H9 (cell line): ENCODE measurements at regions not wholly inside any gene's neighbourhood (a gene's known extent, or its start where the extent isn't known, plus 50 kb on each side); places are given as distances from the start of the nearest gene placed in this dataset.

Experiments used
- DNase-seq: peaks from one replicate; pipeline ENCODE4 v3.0.0-alpha.2; 2017
- H2AFZ ChIP-seq: one replicate; pipeline ENCODE4 v1.6.1; 2013; ENCODE audit warnings: mild to moderate bottlenecking, low read length, control low read depth, moderate library complexity
- H2AK5ac ChIP-seq: 2 replicates; pipeline ENCODE4 v1.6.1; 2013; ENCODE audit warnings: low read length, control low read depth, mixed read lengths; ENCODE audit not compliant: insufficient read length
- H2BK120ac ChIP-seq: one replicate; pipeline ENCODE4 v1.6.1; 2013; ENCODE audit warnings: low read depth, mild to moderate bottlenecking, low read length, control low read depth, inconsistent platforms; ENCODE audit not compliant: poor library complexity, severe bottlenecking
- H2BK12ac ChIP-seq: 2 replicates; pipeline ENCODE4 v1.6.1; 2013; ENCODE audit warnings: low read length, control low read depth, mixed read lengths, low read depth; ENCODE audit not compliant: insufficient read length
- H2BK15ac ChIP-seq: 2 replicates; pipeline ENCODE4 v1.6.1; 2013; ENCODE audit warnings: low read depth, low read length, control low read depth
- H2BK20ac ChIP-seq: one replicate; pipeline ENCODE4 v1.6.1; 2013; ENCODE audit warnings: low read depth, mild to moderate bottlenecking, low read length, control low read depth, inconsistent platforms; ENCODE audit not compliant: poor library complexity, severe bottlenecking
- H2BK5ac ChIP-seq: 2 replicates; pipeline ENCODE4 v1.6.1; 2013; ENCODE audit warnings: low read length, control low read depth, mixed read lengths; ENCODE audit not compliant: insufficient read length
- H3K14ac ChIP-seq: 2 replicates; pipeline ENCODE4 v1.6.1; 2013; ENCODE audit warnings: low read length, control low read depth; ENCODE audit not compliant: insufficient read depth
- H3K18ac ChIP-seq: 2 replicates; pipeline ENCODE4 v1.6.1; 2013; ENCODE audit warnings: low read depth, mild to moderate bottlenecking, mixed read lengths, low read length, control low read depth; ENCODE audit not compliant: insufficient read length
- H3K23ac ChIP-seq: 2 replicates; pipeline ENCODE4 v1.6.1; 2013; ENCODE audit warnings: low read length, control low read depth, mixed read lengths, low read depth; ENCODE audit not compliant: insufficient read length
- H3K23me2 ChIP-seq: 2 replicates; pipeline ENCODE4 v1.6.1; 2013; ENCODE audit warnings: low read depth, mild to moderate bottlenecking, mixed read lengths, low read length, control low read depth; ENCODE audit not compliant: insufficient read length, poor library complexity, severe bottlenecking
- H3K27ac ChIP-seq: 2 replicates; pipeline ENCODE4 v1.5.1; 2013; ENCODE audit warnings: low read length, control low read depth, mixed read lengths, low read depth; ENCODE audit not compliant: insufficient read length
- H3K27me3 ChIP-seq: 2 replicates; pipeline ENCODE4 v1.6.1; 2013; ENCODE audit warnings: low read length, control low read depth, inconsistent platforms; ENCODE audit not compliant: insufficient read depth
- H3K4ac ChIP-seq: 2 replicates; pipeline ENCODE4 v1.6.1; 2013; ENCODE audit warnings: low read depth, mild to moderate bottlenecking, control low read depth, inconsistent platforms, low read length, moderate library complexity
- H3K4me1 ChIP-seq: 2 replicates; pipeline ENCODE4 v1.6.1; 2013; ENCODE audit warnings: low read length, control low read depth, inconsistent platforms; ENCODE audit not compliant: insufficient read depth
- H3K4me2 ChIP-seq: 2 replicates; pipeline ENCODE4 v1.6.1; 2013; ENCODE audit warnings: low read length, control low read depth, mixed read lengths; ENCODE audit not compliant: insufficient read length, insufficient read depth
- H3K56ac ChIP-seq: 2 replicates; pipeline ENCODE4 v1.6.1; 2013; ENCODE audit warnings: low read depth, mild to moderate bottlenecking, mixed read lengths, low read length, control low read depth; ENCODE audit not compliant: insufficient read length
- H3K79me1 ChIP-seq: 2 replicates; pipeline ENCODE4 v1.6.1; 2013; ENCODE audit warnings: low read depth, mild to moderate bottlenecking, moderate library complexity, low read length, control low read depth, inconsistent platforms; ENCODE audit not compliant: insufficient read depth, poor library complexity, severe bottlenecking
- H3K79me2 ChIP-seq: 2 replicates; pipeline ENCODE4 v1.6.1; 2013; ENCODE audit warnings: low read length, control low read depth, inconsistent platforms; ENCODE audit not compliant: insufficient read depth
- H3K9ac ChIP-seq: 2 replicates; pipeline ENCODE4 v1.6.1; 2013; ENCODE audit warnings: low read length, control low read depth, mixed read lengths; ENCODE audit not compliant: insufficient read length; ENCODE audit errors: extremely low read depth
- H3K9me3 ChIP-seq: one replicate; pipeline ENCODE4 v1.6.1; 2013; ENCODE audit warnings: low read depth, low read length, inconsistent platforms; ENCODE audit not compliant: control insufficient read depth
- H3T11ph ChIP-seq: one replicate; pipeline ENCODE4 v1.6.1; 2013; ENCODE audit warnings: mild to moderate bottlenecking, low read length, control low read depth, inconsistent platforms
- H4K20me1 ChIP-seq: one replicate; pipeline ENCODE4 v1.6.1; 2013; ENCODE audit not compliant: control insufficient read depth, insufficient read length, insufficient read depth
- H4K5ac ChIP-seq: 2 replicates; pipeline ENCODE4 v1.6.1; 2013; ENCODE audit warnings: low read depth, mild to moderate bottlenecking, mixed read lengths, low read length, control low read depth; ENCODE audit not compliant: insufficient read length
- H4K8ac ChIP-seq: replicated peaks from 2 replicates; pipeline ENCODE4 v1.6.1; 2013; ENCODE audit warnings: low read length, control low read depth, mixed read lengths, low read depth; ENCODE audit not compliant: insufficient read length
- H4K91ac ChIP-seq: 2 replicates; pipeline ENCODE4 v1.6.1; 2013; ENCODE audit warnings: low read depth, mild to moderate bottlenecking, moderate library complexity, mixed read lengths, low read length, control low read depth; ENCODE audit not compliant: insufficient read length
- H3K27ac Mint-ChIP-seq, 3 experiments: 2 replicates in 2 of 3; 3 replicates in 1 of 3; pipeline ENCODE4 v1.8.0; 2020 to 2021; ENCODE audit warnings: mixed read lengths in 3 of 3, mild to moderate bottlenecking in 1 of 3, moderate library complexity in 1 of 3
- H3K27me3 Mint-ChIP-seq: 2 replicates; pipeline ENCODE4 v1.8.0; 2021; ENCODE audit warnings: low read depth, mild to moderate bottlenecking, moderate library complexity, mixed read lengths
- H3K36me3 Mint-ChIP-seq, 3 experiments: 2 replicates in 2 of 3; 3 replicates in 1 of 3; pipeline ENCODE4 v1.8.0; 2020 to 2021; ENCODE audit warnings: low read depth in 3 of 3, mixed read lengths in 3 of 3; ENCODE audit not compliant: insufficient read depth in 1 of 3
- H3K4me1 Mint-ChIP-seq, 2 experiments: 2 replicates each; pipeline ENCODE4 v1.8.0; 2020; ENCODE audit warnings: mixed read lengths in 2 of 2
- H3K4me3 Mint-ChIP-seq, 2 experiments: 2 replicates in 1 of 2; 3 replicates in 1 of 2; pipeline ENCODE4 v1.8.0; 2020 to 2021; ENCODE audit warnings: mild to moderate bottlenecking in 2 of 2, mixed read lengths in 2 of 2, moderate library complexity in 1 of 2
- H3K9me3 Mint-ChIP-seq, 2 experiments: 2 replicates in 1 of 2; 3 replicates in 1 of 2; pipeline ENCODE4 v1.8.0; 2020; ENCODE audit warnings: mild to moderate bottlenecking in 2 of 2, mixed read lengths in 2 of 2, moderate library complexity in 1 of 2
- CTCF ChIP-seq: fragments of 200-600 bp; sonication (generic); conservative IDR thresholded peaks from 3 replicates; pipeline ENCODE4 v1.8.0; 2021; ENCODE audit warnings: antibody characterized with exemption, mild to moderate bottlenecking
- WGBS: extraction: QIAGEN DNeasy Blood & Tissue Kit; methylation state at CpG from one replicate; pipeline ENCODE4 v1.1.7; 2013; ENCODE audit warnings: missing lambda C conversion rate, low lambda C conversion rate, mixed read lengths; ENCODE audit not compliant: insufficient read length; ENCODE audit errors: extremely low coverage; 5-methylcytosine and 5-hydroxymethylcytosine counted together

GRCh38 chr7:115132096-115132495 lies 210.2 kb downstream of the MDFIC start:
- Histone ChIP-seq H3T11ph (no peak overlapping the region), H2BK5ac (no peak overlapping the region), H2AFZ (no peak overlapping the region), H3K4me1 (peaks cover 1% of the 10 kb centered on the region; the same call in 1 of the 2 replicates), H2BK120ac (no peak overlapping the region), H3K14ac (no peak overlapping the region), H4K5ac (no peak overlapping the region), H4K91ac (no peak overlapping the region), H4K20me1 (no peaks in the 10 kb centered on the region), H4K8ac (no peak overlapping the region), H2AK5ac (no peak overlapping the region), H3K27ac (no peak overlapping the region), H2BK20ac (no peak overlapping the region), H3K9me3 (no peaks in the 10 kb centered on the region), H3K4me2 (no peak overlapping the region), H3K79me1 (no peaks in the 10 kb centered on the region), H3K4ac (no peak overlapping the region), H3K9ac (no peak overlapping the region), H3K18ac (no peak overlapping the region), H3K23me2 (no peaks in the 10 kb centered on the region), H3K56ac (no peak overlapping the region), H3K23ac (no peak overlapping the region), H2BK15ac (no peak overlapping the region), H2BK12ac (no peak overlapping the region), H3K79me2 (no peaks in the 10 kb centered on the region), H3K27me3 (no peaks in the 10 kb centered on the region)
- H3K9me3 Mint-ChIP-seq, result no peaks in the 10 kb centered on the region
- WGBS, result no CpG with 5 or more reads among the region's 1 CpG
- H3K4me1 Mint-ChIP-seq, result peaks cover 6 to 7% of the 10 kb centered on the region in 2 experiments; a peak in 3 of 4 replicates
- H3K4me3 Mint-ChIP-seq, result no peak overlapping the region
- H3K36me3 Mint-ChIP-seq, result no peaks in the 10 kb centered on the region
- no peaks in the 10 kb centered on the region for H3K27me3 Mint-ChIP-seq
- no peak for DNase-seq
- TF ChIP-seq CTCF, result no peak
- no peak overlapping the region for H3K27ac Mint-ChIP-seq
